ENCODE measurements at regions not wholly inside any gene's neighbourhood (a gene's known extent, or its start where the extent isn't known, plus 50 kb on each side); places are given as distances from the start of the nearest gene placed in this dataset.

- no peaks in the 10 kb centered on the region for H3K9me3 ChIP-seq
- Mint-ChIP-seq H3K36me3 (peaks cover 8% of the 10 kb centered on the region), H3K27ac (no peak overlapping the region), H3K9me3 (no peaks in the 10 kb centered on the region), H3K27me3 (no peaks in the 10 kb centered on the region), H3K4me3 (no peak overlapping the region), H3K4me1 (no peaks in the 10 kb centered on the region)
- WGBS (ENCODE audit: insufficient coverage) = 100% methylated on average over 1 of the region's 4 CpGs
- POLR2A ChIA-PET = no interaction called here
- H3K27me3 ChIP-seq (replicated peaks in 1 of 2; ENCODE audit: control insufficient read depth in 2 of 2, extremely low read depth in 1 of 2, insufficient read depth in 2 of 2, low read length in 1 of 2) = no peaks in the 10 kb centered on the region
- no peak overlapping the region for H3K27ac ChIP-seq (ENCODE audit: low read length)
- DNase-seq (no peak), ATAC-seq (replicated peaks in 1 of 4) (no peak)
- no peaks in the 10 kb centered on the region for H3K4me1 ChIP-seq (ENCODE audit: control insufficient read depth in 1 of 2, extremely low read depth in 1 of 2, insufficient read depth in 2 of 2, low read length in 2 of 2)
- no peaks in the 10 kb centered on the region for H3K36me3 ChIP-seq (ENCODE audit: control insufficient read depth in 2 of 2, extremely low read depth in 1 of 2, insufficient read depth in 1 of 2, low read length in 1 of 2)
- no peak overlapping the region for H3K4me3 ChIP-seq (ENCODE audit: control insufficient read depth in 1 of 2, extremely low read depth in 1 of 2, low read length in 1 of 2)
- CTCF ChIA-PET = no interaction called here
Measured at GRCh38 chr4:4603067-4603466, 61.2 kb upstream of the STX18 start.

GRCh38 chr4:4602468-4602867 is 60.6 kb upstream of the STX18 start:
- Histone ChIP-seq H3K27ac (ENCODE audit: low read length) (no peak overlapping the region), H3K4me1 (ENCODE audit: control insufficient read depth in 1 of 2, extremely low read depth in 1 of 2, insufficient read depth in 2 of 2, low read length in 2 of 2) (no peaks in the 10 kb centered on the region), H3K4me3 (ENCODE audit: control insufficient read depth in 1 of 2, extremely low read depth in 1 of 2, low read length in 1 of 2) (no peak overlapping the region), H3K27me3 (replicated peaks in 1 of 2; ENCODE audit: control insufficient read depth in 2 of 2, extremely low read depth in 1 of 2, insufficient read depth in 2 of 2, low read length in 1 of 2) (no peaks in the 10 kb centered on the region), H3K9me3 (no peaks in the 10 kb centered on the region), H3K36me3 (ENCODE audit: control insufficient read depth in 2 of 2, extremely low read depth in 1 of 2, insufficient read depth in 1 of 2, low read length in 1 of 2) (no peaks in the 10 kb centered on the region)
- POLR2A ChIA-PET = no interaction called here
- Mint-ChIP-seq H3K4me1 (no peaks in the 10 kb centered on the region), H3K27ac (no peak overlapping the region), H3K4me3 (no peak overlapping the region), H3K27me3 (no peaks in the 10 kb centered on the region), H3K9me3 (no peaks in the 10 kb centered on the region), H3K36me3 (peaks cover 8% of the 10 kb centered on the region)
- ATAC-seq (replicated peaks in 1 of 4) (no peak), DNase-seq (no peak)
- CTCF ChIA-PET = no interaction called here
- WGBS (ENCODE audit: insufficient coverage) = 88% methylated on average over 2 of the region's 2 CpGs

- H3K27me3 Mint-ChIP-seq = no peaks in the 10 kb centered on the region
- CTCF ChIA-PET = no interaction called here
- no peak overlapping the region for H3K4me3 Mint-ChIP-seq
- no peaks in the 10 kb centered on the region for H3K9me3 Mint-ChIP-seq
- POLR2A ChIA-PET = no interaction called here
- no peak overlapping the region for H3K27ac Mint-ChIP-seq
- peaks cover 8% of the 10 kb centered on the region for H3K36me3 Mint-ChIP-seq
- no peak overlapping the region for H3K27ac ChIP-seq (ENCODE audit: low read length)
- H3K4me1 Mint-ChIP-seq = no peaks in the 10 kb centered on the region
- DNase-seq (no peak), ATAC-seq (replicated peaks in 1 of 4) (no peak)
- 92% methylated on average over 12 of the region's 13 CpGs for WGBS (ENCODE audit: insufficient coverage)
- no peaks in the 10 kb centered on the region for H3K36me3 ChIP-seq (ENCODE audit: control insufficient read depth in 2 of 2, extremely low read depth in 1 of 2, insufficient read depth in 1 of 2, low read length in 1 of 2)
- no peaks in the 10 kb centered on the region for H3K4me1 ChIP-seq (ENCODE audit: control insufficient read depth in 1 of 2, extremely low read depth in 1 of 2, insufficient read depth in 2 of 2, low read length in 2 of 2)
- no peaks in the 10 kb centered on the region for H3K9me3 ChIP-seq
- no peaks in the 10 kb centered on the region for H3K27me3 ChIP-seq (replicated peaks in 1 of 2; ENCODE audit: control insufficient read depth in 2 of 2, extremely low read depth in 1 of 2, insufficient read depth in 2 of 2, low read length in 1 of 2)
- no peak overlapping the region for H3K4me3 ChIP-seq (ENCODE audit: control insufficient read depth in 1 of 2, extremely low read depth in 1 of 2, low read length in 1 of 2)
Measured at GRCh38 chr4:4601803-4602369, 60.0 kb upstream of the STX18 start.

- Mint-ChIP-seq H3K4me1 (no peaks in the 10 kb centered on the region), H3K9me3 (peaks cover 3 to 18% (median 4%) of the 10 kb centered on the region in 3 donors), H3K4me3 (no peak overlapping the region), H3K27ac (no peak overlapping the region), H3K36me3 (peaks cover 18% of the 10 kb centered on the region), H3K27me3 (no peaks in the 10 kb centered on the region)
- Histone ChIP-seq H3K27me3 (replicated peaks in 1 of 2; ENCODE audit: control insufficient read depth in 2 of 2, extremely low read depth in 1 of 2, insufficient read depth in 2 of 2, low read length in 1 of 2) (no peaks in the 10 kb centered on the region), H3K36me3 (ENCODE audit: control insufficient read depth in 2 of 2, extremely low read depth in 1 of 2, insufficient read depth in 1 of 2, low read length in 1 of 2) (peaks cover 0 to 2% of the 10 kb centered on the region in 2 donors), H3K4me1 (ENCODE audit: control insufficient read depth in 1 of 2, extremely low read depth in 1 of 2, insufficient read depth in 2 of 2, low read length in 2 of 2) (no peaks in the 10 kb centered on the region), H3K9me3 (no peaks in the 10 kb centered on the region), H3K4me3 (ENCODE audit: control insufficient read depth in 1 of 2, extremely low read depth in 1 of 2, low read length in 1 of 2) (no peak overlapping the region), H3K27ac (ENCODE audit: low read length) (no peak overlapping the region)
- 93% methylated on average over 3 of the region's 8 CpGs for WGBS (ENCODE audit: insufficient coverage)
- POLR2A ChIA-PET = no interaction called here
- ATAC-seq (replicated peaks in 1 of 4) (no peak), DNase-seq (no peak)
- CTCF ChIA-PET = no interaction called here
Measured at GRCh38 chr4:4599481-4600275, 57.8 kb upstream of the STX18 start.

GRCh38 chr4:4598851-4599411 is 57.1 kb upstream of the STX18 start:
- peaks cover 0 to 2% of the 10 kb centered on the region in 2 donors for H3K36me3 ChIP-seq (ENCODE audit: control insufficient read depth in 2 of 2, extremely low read depth in 1 of 2, insufficient read depth in 1 of 2, low read length in 1 of 2)
- ChIA-PET POLR2A (no interaction called here), CTCF (no interaction called here)
- Mint-ChIP-seq H3K4me3 (no peak overlapping the region), H3K27ac (no peak overlapping the region), H3K4me1 (no peaks in the 10 kb centered on the region), H3K27me3 (no peaks in the 10 kb centered on the region), H3K36me3 (peaks cover 23% of the 10 kb centered on the region), H3K9me3 (peaks cover 4 to 22% (median 6%) of the 10 kb centered on the region in 3 donors)
- 99% methylated on average over 8 of the region's 9 CpGs for WGBS (ENCODE audit: insufficient coverage)
- DNase-seq (no peak), ATAC-seq (replicated peaks in 1 of 4) (no peak)
- no peaks in the 10 kb centered on the region for H3K27me3 ChIP-seq (replicated peaks in 1 of 2; ENCODE audit: control insufficient read depth in 2 of 2, extremely low read depth in 1 of 2, insufficient read depth in 2 of 2, low read length in 1 of 2)
- no peak overlapping the region for H3K4me3 ChIP-seq (ENCODE audit: control insufficient read depth in 1 of 2, extremely low read depth in 1 of 2, low read length in 1 of 2)
- H3K9me3 ChIP-seq = no peaks in the 10 kb centered on the region
- no peak overlapping the region for H3K27ac ChIP-seq (ENCODE audit: low read length)
- no peaks in the 10 kb centered on the region for H3K4me1 ChIP-seq (ENCODE audit: control insufficient read depth in 1 of 2, extremely low read depth in 1 of 2, insufficient read depth in 2 of 2, low read length in 2 of 2)

- H3K9me3 Mint-ChIP-seq = peaks cover 4 to 26% (median 10%) of the 10 kb centered on the region in 3 donors
- no peak for DNase-seq
- POLR2A ChIA-PET = no interaction called here
- no peaks in the 10 kb centered on the region for H3K27me3 Mint-ChIP-seq
- H3K27ac Mint-ChIP-seq = no peak overlapping the region
- H3K4me1 ChIP-seq (ENCODE audit: control insufficient read depth in 1 of 2, extremely low read depth in 1 of 2, insufficient read depth in 2 of 2, low read length in 2 of 2) = no peaks in the 10 kb centered on the region
- no peaks in the 10 kb centered on the region for H3K27me3 ChIP-seq (replicated peaks in 1 of 2; ENCODE audit: control insufficient read depth in 2 of 2, extremely low read depth in 1 of 2, insufficient read depth in 2 of 2, low read length in 1 of 2)
- H3K27ac ChIP-seq (ENCODE audit: low read length) = no peak overlapping the region
- H3K36me3 Mint-ChIP-seq = peaks cover 39% of the 10 kb centered on the region
- no peaks in the 10 kb centered on the region for H3K4me1 Mint-ChIP-seq
- peaks cover 0 to 2% of the 10 kb centered on the region in 2 donors for H3K36me3 ChIP-seq (ENCODE audit: control insufficient read depth in 2 of 2, extremely low read depth in 1 of 2, insufficient read depth in 1 of 2, low read length in 1 of 2)
- H3K9me3 ChIP-seq = no peaks in the 10 kb centered on the region
- WGBS (ENCODE audit: insufficient coverage) = 100% methylated on average over 1 of the region's 3 CpGs
- no peak overlapping the region for H3K4me3 ChIP-seq (ENCODE audit: control insufficient read depth in 1 of 2, extremely low read depth in 1 of 2, low read length in 1 of 2)
- CTCF ChIA-PET = no interaction called here
- ATAC-seq (replicated peaks in 1 of 4) = no peak
- H3K4me3 Mint-ChIP-seq = no peak overlapping the region
Measured at GRCh38 chr4:4596720-4597119, 54.9 kb upstream of the STX18 start.
